H9 (cell line): ENCODE measurements at regions not wholly inside any gene's neighbourhood (a gene's known extent, or its start where the extent isn't known, plus 50 kb on each side); places are given as distances from the start of the nearest gene placed in this dataset.

Experiments used
- DNase-seq: peaks from one replicate; pipeline ENCODE4 v3.0.0-alpha.2; 2017
- H2AFZ ChIP-seq: one replicate; pipeline ENCODE4 v1.6.1; 2013; ENCODE audit warnings: mild to moderate bottlenecking, low read length, control low read depth, moderate library complexity
- H2AK5ac ChIP-seq: 2 replicates; pipeline ENCODE4 v1.6.1; 2013; ENCODE audit warnings: low read length, control low read depth, mixed read lengths; ENCODE audit not compliant: insufficient read length
- H2BK120ac ChIP-seq: one replicate; pipeline ENCODE4 v1.6.1; 2013; ENCODE audit warnings: low read depth, mild to moderate bottlenecking, low read length, control low read depth, inconsistent platforms; ENCODE audit not compliant: poor library complexity, severe bottlenecking
- H2BK12ac ChIP-seq: 2 replicates; pipeline ENCODE4 v1.6.1; 2013; ENCODE audit warnings: low read length, control low read depth, mixed read lengths, low read depth; ENCODE audit not compliant: insufficient read length
- H2BK15ac ChIP-seq: 2 replicates; pipeline ENCODE4 v1.6.1; 2013; ENCODE audit warnings: low read depth, low read length, control low read depth
- H2BK20ac ChIP-seq: one replicate; pipeline ENCODE4 v1.6.1; 2013; ENCODE audit warnings: low read depth, mild to moderate bottlenecking, low read length, control low read depth, inconsistent platforms; ENCODE audit not compliant: poor library complexity, severe bottlenecking
- H2BK5ac ChIP-seq: 2 replicates; pipeline ENCODE4 v1.6.1; 2013; ENCODE audit warnings: low read length, control low read depth, mixed read lengths; ENCODE audit not compliant: insufficient read length
- H3K14ac ChIP-seq: 2 replicates; pipeline ENCODE4 v1.6.1; 2013; ENCODE audit warnings: low read length, control low read depth; ENCODE audit not compliant: insufficient read depth
- H3K18ac ChIP-seq: 2 replicates; pipeline ENCODE4 v1.6.1; 2013; ENCODE audit warnings: low read depth, mild to moderate bottlenecking, mixed read lengths, low read length, control low read depth; ENCODE audit not compliant: insufficient read length
- H3K23ac ChIP-seq: 2 replicates; pipeline ENCODE4 v1.6.1; 2013; ENCODE audit warnings: low read length, control low read depth, mixed read lengths, low read depth; ENCODE audit not compliant: insufficient read length
- H3K23me2 ChIP-seq: 2 replicates; pipeline ENCODE4 v1.6.1; 2013; ENCODE audit warnings: low read depth, mild to moderate bottlenecking, mixed read lengths, low read length, control low read depth; ENCODE audit not compliant: insufficient read length, poor library complexity, severe bottlenecking
- H3K27ac ChIP-seq: 2 replicates; pipeline ENCODE4 v1.5.1; 2013; ENCODE audit warnings: low read length, control low read depth, mixed read lengths, low read depth; ENCODE audit not compliant: insufficient read length
- H3K27me3 ChIP-seq: 2 replicates; pipeline ENCODE4 v1.6.1; 2013; ENCODE audit warnings: low read length, control low read depth, inconsistent platforms; ENCODE audit not compliant: insufficient read depth
- H3K4ac ChIP-seq: 2 replicates; pipeline ENCODE4 v1.6.1; 2013; ENCODE audit warnings: low read depth, mild to moderate bottlenecking, control low read depth, inconsistent platforms, low read length, moderate library complexity
- H3K4me1 ChIP-seq: 2 replicates; pipeline ENCODE4 v1.6.1; 2013; ENCODE audit warnings: low read length, control low read depth, inconsistent platforms; ENCODE audit not compliant: insufficient read depth
- H3K4me2 ChIP-seq: 2 replicates; pipeline ENCODE4 v1.6.1; 2013; ENCODE audit warnings: low read length, control low read depth, mixed read lengths; ENCODE audit not compliant: insufficient read length, insufficient read depth
- H3K56ac ChIP-seq: 2 replicates; pipeline ENCODE4 v1.6.1; 2013; ENCODE audit warnings: low read depth, mild to moderate bottlenecking, mixed read lengths, low read length, control low read depth; ENCODE audit not compliant: insufficient read length
- H3K79me1 ChIP-seq: 2 replicates; pipeline ENCODE4 v1.6.1; 2013; ENCODE audit warnings: low read depth, mild to moderate bottlenecking, moderate library complexity, low read length, control low read depth, inconsistent platforms; ENCODE audit not compliant: insufficient read depth, poor library complexity, severe bottlenecking
- H3K79me2 ChIP-seq: 2 replicates; pipeline ENCODE4 v1.6.1; 2013; ENCODE audit warnings: low read length, control low read depth, inconsistent platforms; ENCODE audit not compliant: insufficient read depth
- H3K9ac ChIP-seq: 2 replicates; pipeline ENCODE4 v1.6.1; 2013; ENCODE audit warnings: low read length, control low read depth, mixed read lengths; ENCODE audit not compliant: insufficient read length; ENCODE audit errors: extremely low read depth
- H3K9me3 ChIP-seq: one replicate; pipeline ENCODE4 v1.6.1; 2013; ENCODE audit warnings: low read depth, low read length, inconsistent platforms; ENCODE audit not compliant: control insufficient read depth
- H3T11ph ChIP-seq: one replicate; pipeline ENCODE4 v1.6.1; 2013; ENCODE audit warnings: mild to moderate bottlenecking, low read length, control low read depth, inconsistent platforms
- H4K20me1 ChIP-seq: one replicate; pipeline ENCODE4 v1.6.1; 2013; ENCODE audit not compliant: control insufficient read depth, insufficient read length, insufficient read depth
- H4K5ac ChIP-seq: 2 replicates; pipeline ENCODE4 v1.6.1; 2013; ENCODE audit warnings: low read depth, mild to moderate bottlenecking, mixed read lengths, low read length, control low read depth; ENCODE audit not compliant: insufficient read length
- H4K8ac ChIP-seq: replicated peaks from 2 replicates; pipeline ENCODE4 v1.6.1; 2013; ENCODE audit warnings: low read length, control low read depth, mixed read lengths, low read depth; ENCODE audit not compliant: insufficient read length
- H4K91ac ChIP-seq: 2 replicates; pipeline ENCODE4 v1.6.1; 2013; ENCODE audit warnings: low read depth, mild to moderate bottlenecking, moderate library complexity, mixed read lengths, low read length, control low read depth; ENCODE audit not compliant: insufficient read length
- H3K27ac Mint-ChIP-seq, 3 experiments: 2 replicates in 2 of 3; 3 replicates in 1 of 3; pipeline ENCODE4 v1.8.0; 2020 to 2021; ENCODE audit warnings: mixed read lengths in 3 of 3, mild to moderate bottlenecking in 1 of 3, moderate library complexity in 1 of 3
- H3K27me3 Mint-ChIP-seq: 2 replicates; pipeline ENCODE4 v1.8.0; 2021; ENCODE audit warnings: low read depth, mild to moderate bottlenecking, moderate library complexity, mixed read lengths
- H3K36me3 Mint-ChIP-seq, 3 experiments: 2 replicates in 2 of 3; 3 replicates in 1 of 3; pipeline ENCODE4 v1.8.0; 2020 to 2021; ENCODE audit warnings: low read depth in 3 of 3, mixed read lengths in 3 of 3; ENCODE audit not compliant: insufficient read depth in 1 of 3
- H3K4me1 Mint-ChIP-seq, 2 experiments: 2 replicates each; pipeline ENCODE4 v1.8.0; 2020; ENCODE audit warnings: mixed read lengths in 2 of 2
- H3K4me3 Mint-ChIP-seq, 2 experiments: 2 replicates in 1 of 2; 3 replicates in 1 of 2; pipeline ENCODE4 v1.8.0; 2020 to 2021; ENCODE audit warnings: mild to moderate bottlenecking in 2 of 2, mixed read lengths in 2 of 2, moderate library complexity in 1 of 2
- H3K9me3 Mint-ChIP-seq, 2 experiments: 2 replicates in 1 of 2; 3 replicates in 1 of 2; pipeline ENCODE4 v1.8.0; 2020; ENCODE audit warnings: mild to moderate bottlenecking in 2 of 2, mixed read lengths in 2 of 2, moderate library complexity in 1 of 2
- CTCF ChIP-seq: fragments of 200-600 bp; sonication (generic); conservative IDR thresholded peaks from 3 replicates; pipeline ENCODE4 v1.8.0; 2021; ENCODE audit warnings: antibody characterized with exemption, mild to moderate bottlenecking
- WGBS: extraction: QIAGEN DNeasy Blood & Tissue Kit; methylation state at CpG from one replicate; pipeline ENCODE4 v1.1.7; 2013; ENCODE audit warnings: missing lambda C conversion rate, low lambda C conversion rate, mixed read lengths; ENCODE audit not compliant: insufficient read length; ENCODE audit errors: extremely low coverage; 5-methylcytosine and 5-hydroxymethylcytosine counted together

GRCh38 chr1:208631092-208631491 lies 386.9 kb upstream of the PLXNA2 start:
- Mint-ChIP-seq H3K9me3 (no peaks in the 10 kb centered on the region), H3K27me3 (no peaks in the 10 kb centered on the region), H3K27ac (no peak overlapping the region), H3K4me1 (no peaks in the 10 kb centered on the region), H3K36me3 (no peaks in the 10 kb centered on the region), H3K4me3 (no peak overlapping the region)
- Histone ChIP-seq H3K56ac (no peak overlapping the region), H3K23me2 (no peaks in the 10 kb centered on the region), H3K79me2 (no peaks in the 10 kb centered on the region), H2BK12ac (no peak overlapping the region), H2BK20ac (no peak overlapping the region), H3K4me2 (no peak overlapping the region), H2AK5ac (no peak overlapping the region), H4K8ac (no peak overlapping the region), H3K27ac (no peak overlapping the region), H3K9ac (no peak overlapping the region), H2BK5ac (no peak overlapping the region), H2BK120ac (no peak overlapping the region), H4K20me1 (no peaks in the 10 kb centered on the region), H3K23ac (no peak overlapping the region), H2BK15ac (no peak overlapping the region), H3K27me3 (no peaks in the 10 kb centered on the region), H3K4me1 (no peaks in the 10 kb centered on the region), H3K9me3 (no peaks in the 10 kb centered on the region), H4K5ac (no peak overlapping the region), H3K18ac (no peak overlapping the region), H3K79me1 (no peaks in the 10 kb centered on the region), H3K4ac (no peak overlapping the region), H4K91ac (no peak overlapping the region), H2AFZ (no peak overlapping the region), H3K14ac (no peak overlapping the region), H3T11ph (no peak overlapping the region)
- WGBS, result no CpG with 5 or more reads among the region's 8 CpGs
- DNase-seq, result no peak
- TF ChIP-seq CTCF, result no peak
